ENCODE measurements at regions not wholly inside any gene's neighbourhood (a gene's known extent, or its start where the extent isn't known, plus 50 kb on each side); places are given as distances from the start of the nearest gene placed in this dataset.

- no peaks in the 10 kb centered on the region for H3K36me3 ChIP-seq (replicated peaks in 1 of 2; ENCODE audit: control insufficient read depth in 1 of 2, insufficient read depth in 2 of 2, low read length in 2 of 2)
- H3K4me2 ChIP-seq (ENCODE audit: low read depth, low read length): no peak overlapping the region
- no peaks in the 10 kb centered on the region for H3K4me1 ChIP-seq (ENCODE audit: insufficient read depth, low read length)
- no TSS peak for BruUV-seq (replicated peaks)
- H3K9ac ChIP-seq (ENCODE audit: insufficient read depth, low read depth, low read length): no peak overlapping the region
- in situ Hi-C loops (cut with HindIII; ENCODE audit: extremely low pct_ligation_motif_present, low pct_unique_long_range_greater_than_20kb): no loop called here
- peaks cover 59% of the 10 kb centered on the region for H3K9me3 ChIP-seq (ENCODE audit: low read length)
- no peak overlapping the region for H3K4me3 ChIP-seq (replicated peaks in 1 of 3; ENCODE audit: insufficient read depth in 1 of 3, low read depth in 2 of 3, low read length in 3 of 3)
- H3K27me3 ChIP-seq (ENCODE audit: control insufficient read depth in 1 of 2, insufficient read depth in 2 of 2, low read length in 2 of 2): no peaks in the 10 kb centered on the region
- H4K20me1 ChIP-seq (ENCODE audit: insufficient read depth, low read length): no peaks in the 10 kb centered on the region
- intact Hi-C loops (cut with micrococcal nuclease; ENCODE audit: unreplicated experiment): no loop called here
- ChIA-PET POLR2A (no interaction called here), CTCF (ENCODE audit: low intra/inter-chr PET ratio, low total read pairs) (no interaction called here)
- 43% methylated on average over 4 of the region's 4 CpGs for WGBS (ENCODE audit: low lambda C conversion rate)
- FAIRE-seq (no peak), ATAC-seq (no peak), DNase-seq (ENCODE audit: low spot score) (no peak)
- H2AFZ ChIP-seq (ENCODE audit: low read length): no peak overlapping the region
- H3K27ac ChIP-seq (ENCODE audit: extremely low read length, insufficient read depth, low read length): no peak overlapping the region
- H3K79me2 ChIP-seq (ENCODE audit: insufficient read depth, low read length): no peaks in the 10 kb centered on the region
- TF ChIP-seq ZNF781 (CRISPR knock-in tag; IDR thresholded peaks at IDR 0.05; ENCODE audit: borderline replicate concordance, not compliant biosample characterization) (no peak), ZNF407 (CRISPR knock-in tag; IDR thresholded peaks at IDR 0.05; ENCODE audit: not compliant biosample characterization) (no peak), NFE2L2 (IDR thresholded peaks at IDR 0.05; ENCODE audit: low read length) (no peak), THAP9 (CRISPR knock-in tag; IDR thresholded peaks at IDR 0.05; ENCODE audit: borderline replicate concordance) (no peak), ZFP41 (CRISPR knock-in tag; IDR thresholded peaks at IDR 0.05; ENCODE audit: borderline replicate concordance) (no peak), SP4 (CRISPR knock-in tag; IDR thresholded peaks at IDR 0.05) (no peak), ZNF569 (CRISPR knock-in tag; IDR thresholded peaks at IDR 0.05; ENCODE audit: borderline replicate concordance) (no peak), EEA1 (CRISPR knock-in tag; IDR thresholded peaks at IDR 0.05; ENCODE audit: borderline replicate concordance) (no peak), STAT6 (CRISPR knock-in tag; IDR thresholded peaks at IDR 0.05; ENCODE audit: borderline replicate concordance) (no peak), ZNF83 (CRISPR knock-in tag; IDR thresholded peaks at IDR 0.05; ENCODE audit: borderline replicate concordance) (no peak), NFYB (CRISPR knock-in tag; IDR thresholded peaks at IDR 0.05) (no peak)
Observed at GRCh38 chr3:6549296-6549695, 311.6 kb upstream of the GRM7 start.
